ENCODE measurements at regions not wholly inside any gene's neighbourhood (a gene's known extent, or its start where the extent isn't known, plus 50 kb on each side); places are given as distances from the start of the nearest gene placed in this dataset.

DNA sequence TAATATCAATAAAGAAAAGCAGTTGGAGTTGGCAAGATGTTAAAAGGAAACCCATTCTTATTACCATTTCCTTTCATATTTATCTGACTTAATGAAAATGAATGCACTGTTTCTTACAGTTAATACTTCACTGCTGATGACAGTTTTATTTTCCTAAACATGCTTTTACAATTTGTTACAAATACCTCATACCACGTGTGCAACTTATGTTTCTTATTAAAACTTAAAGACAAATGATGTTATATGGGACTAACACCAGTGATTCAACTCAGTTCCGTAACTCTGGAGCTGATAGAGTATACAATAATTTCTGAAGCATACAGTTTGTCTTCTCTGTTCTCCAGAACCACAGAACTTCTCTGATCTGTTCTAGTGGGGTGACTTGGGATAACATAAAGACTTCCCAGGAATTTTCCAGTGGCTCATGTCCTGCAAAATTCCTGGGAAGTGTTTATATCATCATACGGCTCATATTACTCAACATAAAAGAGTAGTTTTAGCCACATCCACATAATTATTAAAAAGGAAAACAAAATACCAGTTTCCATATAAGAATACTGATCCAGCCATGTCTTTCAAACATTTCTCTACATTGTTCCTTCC is 1259.0 kb upstream of the C9orf72 start:
- Histone ChIP-seq H3K36me3 (replicated peaks in 1 of 2; ENCODE audit: control insufficient read depth in 1 of 2, insufficient read depth in 2 of 2, low read length in 2 of 2) (no peaks in the 10 kb centered on the region), H3K79me2 (ENCODE audit: insufficient read depth, low read length) (no peaks in the 10 kb centered on the region), H3K9ac (ENCODE audit: insufficient read depth, low read depth, low read length) (no peak overlapping the region), H3K27ac (ENCODE audit: extremely low read length, insufficient read depth, low read length) (no peak overlapping the region), H4K20me1 (ENCODE audit: insufficient read depth, low read length) (no peaks in the 10 kb centered on the region), H3K27me3 (ENCODE audit: control insufficient read depth in 1 of 2, insufficient read depth in 2 of 2, low read length in 2 of 2) (no peaks in the 10 kb centered on the region), H3K9me3 (ENCODE audit: low read length) (no peaks in the 10 kb centered on the region), H3K4me1 (ENCODE audit: insufficient read depth, low read length) (no peaks in the 10 kb centered on the region), H2AFZ (ENCODE audit: low read length) (no peak overlapping the region), H3K4me2 (ENCODE audit: low read depth, low read length) (no peak overlapping the region), H3K4me3 (replicated peaks in 1 of 3; ENCODE audit: insufficient read depth in 1 of 3, low read depth in 2 of 3, low read length in 3 of 3) (no peak overlapping the region)
- in situ Hi-C loops (cut with HindIII; ENCODE audit: extremely low pct_ligation_motif_present, low pct_unique_long_range_greater_than_20kb), result no loop called here
- intact Hi-C loops (cut with micrococcal nuclease; ENCODE audit: unreplicated experiment), result no loop called here
- POLR2A ChIA-PET, result no interaction called here
- WGBS (ENCODE audit: low lambda C conversion rate), result 5% methylated on average over 3 of the region's 3 CpGs
- FAIRE-seq (no peak), DNase-seq (ENCODE audit: low spot score) (no peak), ATAC-seq (no peak)
- TF ChIP-seq, protein P1, sequence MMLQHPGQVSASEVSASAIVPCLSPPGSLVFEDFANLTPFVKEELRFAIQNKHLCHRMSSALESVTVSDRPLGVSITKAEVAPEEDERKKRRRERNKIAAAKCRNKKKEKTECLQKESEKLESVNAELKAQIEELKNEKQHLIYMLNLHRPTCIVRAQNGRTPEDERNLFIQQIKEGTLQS (CRISPR knock-in tag; IDR thresholded peaks at IDR 0.05), result no peak
- TF ChIP-seq PHB2 (IDR thresholded peaks at IDR 0.05; ENCODE audit: partially characterized antibody) (no peak), ZNF484 (CRISPR knock-in tag; IDR thresholded peaks at IDR 0.05; ENCODE audit: borderline replicate concordance, low read depth) (no peak), SP2 (CRISPR knock-in tag; IDR thresholded peaks at IDR 0.05) (no peak), ZNF547 (CRISPR knock-in tag; IDR thresholded peaks at IDR 0.05) (no peak), ZNF572 (CRISPR knock-in tag; IDR thresholded peaks at IDR 0.05) (no peak), ZFP1 (CRISPR knock-in tag; IDR thresholded peaks at IDR 0.05) (no peak), MLLT10 (CRISPR knock-in tag; IDR thresholded peaks at IDR 0.05) (no peak)
- TF ChIP-seq, protein P2, sequence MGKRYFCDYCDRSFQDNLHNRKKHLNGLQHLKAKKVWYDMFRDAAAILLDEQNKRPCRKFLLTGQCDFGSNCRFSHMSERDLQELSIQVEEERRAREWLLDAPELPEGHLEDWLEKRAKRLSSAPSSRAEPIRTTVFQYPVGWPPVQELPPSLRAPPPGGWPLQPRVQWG (CRISPR knock-in tag; IDR thresholded peaks at IDR 0.05; ENCODE audit: borderline replicate concordance, low read depth), result no peak
- TF ChIP-seq, protein P3, sequence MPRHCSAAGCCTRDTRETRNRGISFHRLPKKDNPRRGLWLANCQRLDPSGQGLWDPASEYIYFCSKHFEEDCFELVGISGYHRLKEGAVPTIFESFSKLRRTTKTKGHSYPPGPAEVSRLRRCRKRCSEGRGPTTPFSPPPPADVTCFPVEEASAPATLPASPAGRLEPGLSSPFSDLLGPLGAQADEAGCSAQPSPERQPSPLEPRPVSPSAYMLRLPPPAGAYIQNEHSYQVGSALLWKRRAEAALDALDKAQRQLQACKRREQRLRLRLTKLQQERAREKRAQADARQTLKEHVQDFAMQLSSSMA (CRISPR knock-in tag; IDR thresholded peaks at IDR 0.05), result no peak
- no TSS peak for BruUV-seq (replicated peaks)
- CTCF ChIA-PET (ENCODE audit: low intra/inter-chr PET ratio, low total read pairs), result no interaction called here
